GM19397 (cell line): ENCODE measurements at regions not wholly inside any gene's neighbourhood (a gene's known extent, or its start where the extent isn't known, plus 50 kb on each side); places are given as distances from the start of the nearest gene placed in this dataset.
"Not testable (repeated sequence)": the region's sequence is repeated elsewhere in the genome, so short reads cannot be mapped to it uniquely, and the experiment has no call there.

ENCODE experiments used
- ATAC-seq: cut with Tn5 transposase; IDR thresholded peaks from one replicate; pipeline ENCODE4 v1.9.1; 2021; ENCODE audit warnings: mild to moderate bottlenecking, moderate library complexity; ENCODE audit not compliant: unreplicated experiment

DNA sequence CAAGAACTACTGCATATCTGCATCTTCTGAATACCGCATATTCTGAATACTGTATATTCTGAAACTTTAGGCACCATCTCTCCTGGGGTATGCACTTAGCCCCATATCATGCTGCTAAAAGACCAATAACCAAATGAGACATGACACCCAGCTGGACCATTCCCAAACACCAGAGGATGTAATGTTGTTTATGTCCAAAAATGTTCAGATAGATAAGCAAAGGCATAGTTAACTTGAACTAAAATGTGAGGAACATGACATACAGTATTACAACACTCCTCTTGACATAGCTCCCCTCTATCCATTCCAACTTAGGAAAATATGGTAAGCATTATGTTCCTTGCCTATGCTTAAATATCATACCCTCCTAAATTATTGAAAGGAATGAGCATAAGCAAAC, 127.3 kb downstream of the TENT5A start:
- ATAC-seq, result no peak

GRCh38 chr6:81624453-81624852, 128.0 kb downstream of the TENT5A start:
- no peak for ATAC-seq

GRCh38 chr6:81623106-81623759, 129.2 kb downstream of the TENT5A start:
- ATAC-seq, result no peak

DNA sequence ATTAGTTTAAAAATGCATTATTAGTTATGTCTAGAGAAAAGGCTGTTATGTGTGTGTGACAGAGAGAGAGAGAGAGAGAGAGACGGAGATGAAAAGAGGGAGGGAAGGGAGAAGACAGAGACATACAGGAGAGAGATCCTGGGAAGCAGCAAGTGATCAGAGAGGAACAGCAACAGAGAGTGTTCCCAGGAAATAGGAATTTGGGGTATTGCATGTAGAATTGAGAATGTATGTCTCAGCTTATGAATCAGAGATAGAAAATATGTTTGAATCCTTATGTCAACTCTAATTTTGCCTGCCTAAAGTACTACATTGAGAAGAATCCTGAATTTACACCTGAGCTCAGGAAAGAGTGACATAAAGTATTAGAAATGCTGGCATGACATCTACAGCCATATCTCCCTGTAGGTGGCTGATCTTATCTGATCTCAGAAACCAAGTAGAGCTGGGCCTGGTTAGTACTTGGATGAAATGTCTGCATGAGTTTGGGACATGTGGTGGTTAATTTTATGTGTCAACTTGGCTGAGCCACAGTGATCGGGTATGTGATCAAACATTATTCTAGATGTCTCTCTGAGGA, 130.6 kb downstream of the TENT5A start:
- no peak for ATAC-seq

DNA sequence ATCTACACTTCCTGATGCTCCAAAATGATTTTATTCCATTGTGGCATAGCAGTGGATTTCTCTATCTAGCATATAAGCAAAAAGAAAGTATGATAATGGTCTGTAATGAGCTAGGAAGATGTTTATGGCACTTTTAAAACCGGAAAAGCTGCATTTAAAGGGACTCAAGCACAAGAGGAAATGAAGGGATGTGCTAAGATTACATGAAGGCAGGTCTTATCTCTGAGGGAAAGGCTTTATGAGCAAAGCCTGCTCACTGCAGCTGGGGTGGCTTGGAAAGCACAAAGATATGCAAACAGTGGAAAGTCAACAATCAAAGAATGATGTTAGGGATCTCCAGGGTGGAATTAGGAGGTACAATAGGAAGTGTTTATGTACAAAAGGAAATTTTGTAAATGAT, 138.2 kb downstream of the TENT5A start:
- no peak for ATAC-seq

GRCh38 chr6:81613606-81614005, 138.9 kb downstream of the TENT5A start:
- no peak for ATAC-seq

DNA sequence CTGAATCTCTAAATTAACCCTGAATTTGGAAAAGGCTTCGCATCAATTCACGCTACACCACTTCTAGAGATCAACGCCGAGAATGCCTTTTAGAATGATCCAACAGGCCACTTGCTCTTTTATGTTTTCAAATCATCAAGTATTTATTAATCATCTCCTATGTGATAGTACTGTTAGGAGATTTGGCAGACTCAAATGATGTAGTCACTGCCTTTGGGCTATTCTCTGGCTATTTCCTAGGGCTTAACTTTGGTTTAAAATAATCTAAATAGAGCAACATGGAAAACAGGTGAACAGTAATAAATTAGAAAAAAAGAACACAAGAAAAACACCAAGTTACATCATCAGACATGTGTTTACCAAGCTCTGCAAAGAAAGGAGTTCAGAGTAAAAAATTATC, 140.3 kb downstream of the TENT5A start:
- no peak for ATAC-seq

GRCh38 chr6:81609736-81610135, 142.7 kb downstream of the TENT5A start:
- no peak for ATAC-seq

DNA sequence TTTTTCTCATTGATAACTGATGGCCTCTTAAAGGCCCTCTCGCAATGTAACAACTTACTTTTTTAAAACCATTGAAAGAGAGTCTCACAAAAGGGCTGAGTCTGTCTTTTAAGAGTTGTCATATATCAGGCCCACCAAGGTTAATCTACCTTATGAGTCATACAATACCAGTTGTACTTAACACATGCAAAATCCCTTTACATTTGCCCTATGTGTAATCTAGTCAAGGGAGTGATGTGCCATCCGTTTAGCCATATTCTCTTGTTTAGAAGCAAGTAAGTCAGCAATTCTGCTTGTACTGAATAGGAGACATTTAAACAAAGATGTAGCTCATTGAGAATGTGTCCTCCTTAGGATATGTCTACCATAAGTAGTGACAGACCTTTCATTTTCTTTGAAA, 143.7 kb downstream of the TENT5A start:
- no peak for ATAC-seq

GRCh38 chr6:81606965-81607381, 145.5 kb downstream of the TENT5A start:
- no peak for ATAC-seq

GRCh38 chr6:81605526-81605925, 147.0 kb downstream of the TENT5A start:
- ATAC-seq, result no peak

GRCh38 chr6:81601918-81602317, 150.6 kb downstream of the TENT5A start:
- no peak for ATAC-seq

DNA sequence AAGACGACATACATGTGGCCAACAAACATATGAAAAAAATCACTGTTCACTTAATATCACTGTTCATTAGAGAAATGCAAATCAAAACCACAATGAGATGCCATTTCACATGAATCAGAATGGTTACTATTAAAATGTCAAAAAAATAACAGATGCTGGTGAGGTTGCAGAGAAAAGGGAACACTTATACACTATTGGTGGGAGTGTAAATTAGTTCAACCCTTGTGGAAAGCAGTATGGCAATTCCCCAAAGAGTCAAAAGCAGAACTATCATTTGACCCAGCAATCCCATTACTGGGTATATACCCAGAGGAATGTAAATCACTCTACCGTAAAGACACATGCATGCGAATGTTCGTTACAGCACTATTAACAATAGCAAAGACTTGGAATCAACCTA, 152.0 kb downstream of the TENT5A start:
- ATAC-seq, result not testable (repeated sequence)

GRCh38 chr6:81594501-81594900, 158.0 kb downstream of the TENT5A start:
- no peak for ATAC-seq

DNA sequence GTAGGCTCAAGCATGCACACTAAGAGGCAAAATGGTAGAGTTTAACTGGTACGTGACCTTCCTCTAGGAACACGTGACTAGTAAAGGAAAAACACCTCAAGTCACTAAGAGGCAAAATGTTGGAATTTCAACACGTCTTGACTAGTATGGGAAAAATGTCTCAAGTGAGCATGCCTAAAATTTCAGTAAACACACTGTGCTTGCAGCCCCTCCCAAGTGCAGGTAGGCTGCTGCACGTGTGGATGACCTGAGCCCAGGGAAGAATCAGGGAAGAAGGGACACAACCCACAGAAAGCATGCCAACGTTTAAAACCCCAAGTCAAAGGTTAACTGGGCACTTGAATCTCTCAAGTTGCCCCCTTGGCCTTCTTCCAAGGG, 162.2 kb downstream of the TENT5A start:
- ATAC-seq, result no peak

DNA sequence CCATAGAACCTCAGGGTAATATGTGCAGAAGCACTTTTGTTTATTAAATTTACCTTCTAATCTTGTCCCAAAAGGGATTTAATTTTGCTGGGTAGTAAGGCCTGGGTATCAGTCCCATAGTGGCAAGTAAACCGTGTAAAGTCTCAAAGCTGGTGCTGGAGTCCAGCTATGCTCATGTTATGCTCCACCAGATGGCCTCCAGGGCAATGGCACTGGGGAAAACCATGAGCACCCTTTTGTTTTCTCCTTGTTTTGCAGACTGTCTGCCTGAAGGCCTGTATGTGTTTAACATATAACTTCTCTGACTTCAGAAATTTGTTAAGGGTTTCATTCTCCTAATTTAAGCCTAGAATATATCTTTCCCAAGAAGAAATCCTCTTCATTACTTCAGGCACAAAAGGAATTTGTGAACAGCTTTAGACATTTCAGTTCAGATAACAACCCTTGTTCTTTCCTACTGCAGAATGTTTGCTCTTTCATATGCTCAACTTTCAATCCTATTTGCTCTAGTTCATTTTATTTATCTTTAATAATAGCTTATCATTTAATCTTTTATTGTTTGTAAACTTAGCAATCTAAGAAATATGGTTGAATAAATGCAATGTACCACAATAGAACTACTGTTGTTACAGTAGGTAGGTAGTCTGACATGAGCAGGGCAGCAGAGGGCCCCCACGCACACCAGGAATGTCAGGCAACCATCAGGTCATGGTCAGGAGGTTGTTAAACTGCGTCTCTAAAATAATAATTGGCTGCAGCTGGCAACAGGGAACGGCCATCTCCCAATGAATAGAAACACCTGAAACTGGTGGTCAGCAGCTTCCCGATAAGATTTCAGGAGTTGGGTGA, 162.8 kb downstream of the TENT5A start:
- ATAC-seq, result no peak

DNA sequence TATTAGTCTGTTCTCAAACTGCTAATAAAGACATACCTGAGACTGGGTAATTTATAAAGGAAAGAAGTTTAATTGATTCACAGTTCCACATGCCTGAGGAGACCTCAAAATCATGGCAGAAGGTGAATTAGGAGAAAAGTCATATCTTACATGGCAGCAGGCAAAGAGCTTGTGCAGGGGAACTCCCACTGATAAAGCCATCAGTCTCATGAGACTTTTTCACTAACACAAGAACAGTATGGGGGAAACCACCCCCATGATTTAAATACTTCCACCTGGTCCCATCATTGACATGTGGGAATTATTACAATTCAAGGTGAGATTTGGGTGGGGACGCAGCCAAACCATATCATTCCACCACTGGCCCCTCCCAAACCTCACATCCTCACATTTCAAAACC, 166.8 kb downstream of the TENT5A start:
- ATAC-seq, result not testable (repeated sequence)

DNA sequence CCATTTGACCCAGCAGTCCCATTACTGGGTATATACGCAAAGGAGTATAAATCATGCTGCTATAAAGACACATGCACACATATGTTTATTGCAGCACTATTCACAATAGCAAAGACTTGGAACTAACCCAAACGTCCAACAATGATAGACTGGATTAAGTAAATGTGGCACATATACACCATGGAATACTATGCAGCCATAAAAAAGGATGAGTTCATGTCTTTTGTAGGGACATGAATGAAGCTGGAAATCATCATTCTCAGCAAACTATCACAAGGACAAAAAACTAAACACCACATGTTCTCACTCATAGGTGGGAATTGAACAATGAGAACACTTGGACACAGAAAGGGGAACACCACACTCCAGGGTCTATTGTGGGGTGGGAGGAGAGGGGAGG, 168.3 kb downstream of the TENT5A start:
- ATAC-seq, result not testable (repeated sequence)

GRCh38 chr6:81575442-81575841, 177.0 kb downstream of the TENT5A start:
- ATAC-seq, result no peak

DNA sequence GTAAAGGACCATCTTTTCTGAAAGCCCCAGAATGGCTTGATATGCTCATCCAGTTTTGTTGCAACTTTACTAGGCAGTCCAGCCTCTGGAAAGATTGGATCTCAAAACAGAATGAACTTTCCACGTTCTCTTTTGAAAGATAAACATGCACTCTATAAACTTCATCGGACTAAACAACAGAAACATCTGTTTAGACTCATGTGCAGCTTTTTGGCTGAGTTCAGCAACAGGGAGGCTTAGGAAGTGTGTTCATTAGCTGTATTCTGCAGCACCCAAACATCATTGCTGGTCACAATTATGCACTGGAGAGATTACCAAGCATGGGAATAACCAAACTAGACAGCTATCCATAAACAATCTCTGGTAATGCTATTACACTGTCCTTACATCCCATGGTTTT, 180.5 kb downstream of the TENT5A start:
- no peak for ATAC-seq

GRCh38 chr6:81570681-81571080, 181.8 kb downstream of the TENT5A start:
- no peak for ATAC-seq

- no peak for ATAC-seq
Measured at GRCh38 chr6:81568973-81569372, 183.5 kb downstream of the TENT5A start.
